Stromal cell of bone marrow (primary cell): ENCODE measurements at regions not wholly inside any gene's neighbourhood (a gene's known extent, or its start where the extent isn't known, plus 50 kb on each side); places are given as distances from the start of the nearest gene placed in this dataset.
A peak's percentile ranks its signal among the peaks of the same experiment; 100 is the strongest.

Source experiments
- DNase-seq: peaks from one replicate; pipeline ENCODE4 v3.0.0-alpha.2; 2012; ENCODE audit warnings: low read depth

GRCh38 chr9:14560194-14560593 lies 133.0 kb downstream of the ZDHHC21 start:
- no peak for DNase-seq

- peak; percentile 40 for DNase-seq
These were observed 138.3 kb downstream of the ZDHHC21 start for GRCh38 chr9:14554886-14555285.

- DNase-seq = no peak
These were observed 145.8 kb downstream of the ZDHHC21 start for GRCh38 chr9:14547245-14548060.

GRCh38 chr9:14546693-14547092 lies 146.5 kb downstream of the ZDHHC21 start:
- DNase-seq = no peak

- DNase-seq = no peak
These were observed 151.2 kb downstream of the ZDHHC21 start for GRCh38 chr9:14542071-14542470.

GRCh38 chr9:14538526-14538925 lies 154.7 kb downstream of the ZDHHC21 start:
- DNase-seq = no peak

- no peak for DNase-seq
These were observed 157.9 kb downstream of the ZDHHC21 start for GRCh38 chr9:14535161-14535955.

- no peak for DNase-seq
These were observed 159.2 kb downstream of the ZDHHC21 start for GRCh38 chr9:14533867-14534640.

GRCh38 chr9:14532456-14533115 lies 160.6 kb downstream of the ZDHHC21 start:
- no peak for DNase-seq

- DNase-seq = no peak
These were observed 161.6 kb downstream of the ZDHHC21 start for GRCh38 chr9:14531341-14532269.

- DNase-seq = no peak
These were observed 162.4 kb downstream of the ZDHHC21 start for GRCh38 chr9:14530841-14531240.

- DNase-seq = no peak
These were observed 162.9 kb downstream of the ZDHHC21 start for GRCh38 chr9:14530366-14530765.

- no peak for DNase-seq
These were observed 163.6 kb downstream of the ZDHHC21 start for GRCh38 chr9:14529629-14530028.

GRCh38 chr9:14529054-14529453 lies 164.2 kb downstream of the ZDHHC21 start:
- DNase-seq = no peak

GRCh38 chr9:14526504-14526903 lies 166.7 kb downstream of the ZDHHC21 start:
- DNase-seq = no peak

GRCh38 chr9:14525856-14526255 lies 167.4 kb downstream of the ZDHHC21 start:
- no peak for DNase-seq

- DNase-seq = no peak
These were observed 168.2 kb downstream of the ZDHHC21 start for GRCh38 chr9:14524873-14525515.

- no peak for DNase-seq
These were observed 169.7 kb downstream of the ZDHHC21 start for GRCh38 chr9:14523545-14523944.

GRCh38 chr9:14522627-14523379 lies 170.4 kb downstream of the ZDHHC21 start:
- DNase-seq = no peak

- no peak for DNase-seq
These were observed 172.9 kb downstream of the ZDHHC21 start for GRCh38 chr9:14520341-14520740.
